ENCODE measurements at regions not wholly inside any gene's neighbourhood (a gene's known extent, or its start where the extent isn't known, plus 50 kb on each side); places are given as distances from the start of the nearest gene placed in this dataset.
A peak's percentile ranks its signal among the peaks of the same experiment; 100 is the strongest.

DNA sequence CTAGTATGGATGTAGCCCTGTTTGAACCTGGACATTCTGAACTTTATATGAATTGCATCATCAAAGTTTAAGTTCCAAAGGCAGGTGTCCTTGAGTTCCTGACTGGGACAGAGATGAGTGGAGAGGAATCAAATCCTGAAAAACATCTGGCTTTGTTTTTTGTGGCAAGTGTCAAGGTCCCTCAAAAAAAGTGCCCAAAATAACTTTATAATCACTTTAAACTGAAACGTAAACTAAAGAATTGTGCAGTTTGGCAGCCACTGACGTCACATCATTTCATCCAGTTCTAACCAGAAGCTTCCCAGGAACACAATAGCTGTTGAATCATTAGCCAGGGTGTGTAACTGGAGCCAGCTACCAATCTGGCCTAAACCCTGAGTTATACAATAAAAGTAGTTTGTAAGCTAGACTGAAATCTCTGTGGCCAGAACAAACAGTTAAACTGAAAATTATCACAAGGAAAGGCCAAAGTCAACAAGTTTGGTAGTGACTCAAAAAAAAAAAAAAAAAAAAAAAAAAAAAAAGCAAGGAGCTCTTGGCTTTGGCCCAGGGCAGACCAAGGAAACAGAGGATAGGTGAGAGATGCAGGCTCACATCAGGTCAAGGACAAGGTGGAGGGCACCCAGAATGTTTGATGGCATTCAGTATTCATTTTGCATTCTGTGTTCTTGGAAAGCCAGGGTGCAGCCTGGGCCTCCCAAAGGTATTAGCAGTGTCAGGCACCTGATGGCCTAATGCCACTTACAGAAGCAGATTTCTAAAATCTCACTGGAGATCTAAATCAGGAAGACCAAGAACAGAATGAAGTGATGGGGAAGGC is 74.3 kb downstream of the TNFSF18 start:
- no peak; the same call in 1 of the 2 replicates for ATAC-seq (ENCODE audit: low read depth)
- no peaks in the 10 kb centered on the region for H3K9me3 ChIP-seq (ENCODE audit: control insufficient read depth, insufficient read depth, low read length)
- H2BK120ac ChIP-seq (ENCODE audit: low read depth, low read length): peak overlapping the region; percentile 65
- H3K4ac ChIP-seq (ENCODE audit: low read depth, low read length): peak overlapping the region; percentile 42
- H4K8ac ChIP-seq (ENCODE audit: low read depth in 2 of 2, low read length in 2 of 2): peak overlapping the region in 1 of 2 experiments; percentile 50; a peak in 2 of 4 replicates
- H2AFZ ChIP-seq (replicated peaks; ENCODE audit: low read length, poor library complexity): no peak overlapping the region
- peak overlapping the region; percentile 17; the same call in 1 of the 2 replicates for H4K91ac ChIP-seq (ENCODE audit: insufficient read depth, low read depth, low read length)
- in situ Hi-C loops (cut with MboI; ENCODE audit: low sequenced_read_pairs): no loop called here
- peak; percentile 59; the same call in 1 of the 2 replicates for TF ChIP-seq CEBPB (IDR thresholded peaks at IDR 0.05; ENCODE audit: low read depth, low read length)
- TF ChIP-seq, protein P1, sequence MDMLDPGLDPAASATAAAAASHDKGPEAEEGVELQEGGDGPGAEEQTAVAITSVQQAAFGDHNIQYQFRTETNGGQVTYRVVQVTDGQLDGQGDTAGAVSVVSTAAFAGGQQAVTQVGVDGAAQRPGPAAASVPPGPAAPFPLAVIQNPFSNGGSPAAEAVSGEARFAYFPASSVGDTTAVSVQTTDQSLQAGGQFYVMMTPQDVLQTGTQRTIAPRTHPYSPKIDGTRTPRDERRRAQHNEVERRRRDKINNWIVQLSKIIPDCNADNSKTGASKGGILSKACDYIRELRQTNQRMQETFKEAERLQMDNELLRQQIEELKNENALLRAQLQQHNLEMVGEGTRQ (IDR thresholded peaks at IDR 0.05; ENCODE audit: low read depth, low read length): no peak
- ChIA-PET POLR2A (ENCODE audit: unreplicated experiment) (interaction anchor here (0.5 to 0.6 kb wide), 2 partner anchors 147 to 149 kb away, joined by 3 to 4 read pairs; no protein-coding TSS in a partner anchor), CTCF (interaction anchor here (0.6 to 1.0 kb wide), 3 partner anchors 43 to 225 kb away, joined by 4 to 5 read pairs (median 5); no protein-coding TSS in a partner anchor)
- peaks cover under 1% of the 10 kb centered on the region; the same call in 1 of the 2 replicates for H3K9me1 ChIP-seq (ENCODE audit: insufficient read depth, low read length)
- peak; percentile 87 for DNase-seq
- dilution Hi-C loops (cut with HindIII; ENCODE audit: low sequenced_read_pairs, unreplicated experiment): no loop called here
- peak overlapping the region; percentile 79; the same call in 1 of the 3 replicates for H2BK15ac ChIP-seq (ENCODE audit: low read depth, low read length)
- no peaks in the 10 kb centered on the region for H3K27me3 ChIP-seq (ENCODE audit: control insufficient read depth, insufficient read depth, low read length)
- peak overlapping the region; percentile 53 for H3K14ac ChIP-seq (replicated peaks; ENCODE audit: low read depth, low read length)
- BruUV-seq (replicated peaks): no TSS peak
- no peaks in the 10 kb centered on the region for H3K36me3 ChIP-seq (ENCODE audit: control insufficient read depth, insufficient read depth, low read length)
- H3K9ac ChIP-seq (ENCODE audit: low read depth, low read length): no peak overlapping the region
- H3K79me1 ChIP-seq (ENCODE audit: low read depth in 1 of 2, low read length in 2 of 2): no peaks in the 10 kb centered on the region
- no peak overlapping the region for H3K4me3 ChIP-seq (ENCODE audit: insufficient read depth, low read depth, low read length)
- H4K5ac ChIP-seq (ENCODE audit: low read depth, low read length): peak overlapping the region; percentile 27; the same call in 1 of the 2 replicates
- no peak overlapping the region for H2AK9ac ChIP-seq (replicated peaks; ENCODE audit: low read depth, low read length, poor library complexity)
- H3K4me2 ChIP-seq (ENCODE audit: low read depth, low read length): no peak overlapping the region
- no peak overlapping the region for H3K23ac ChIP-seq (ENCODE audit: low read depth, low read length)
- H4K20me1 ChIP-seq (ENCODE audit: insufficient read depth, low read length): no peaks in the 10 kb centered on the region
- 0 out of 2 replicates have a peak overlapping the region, but pooled peaks have one; percentile 44 for H2AK5ac ChIP-seq (ENCODE audit: low read depth, low read length)
- H2BK20ac ChIP-seq (ENCODE audit: low read depth, low read length): peak overlapping the region; percentile 52; the same call in 1 of the 2 replicates
- WGBS, 2 experiments (ENCODE audit: extremely low coverage in 2 of 2, insufficient read length in 1 of 2): no CpG with 5 or more reads among the region's 2 CpGs
- H3K27ac ChIP-seq (ENCODE audit: insufficient read depth, low read length): no peak overlapping the region
- H3K56ac ChIP-seq (ENCODE audit: extremely low read depth, insufficient read depth, low read length): no peak overlapping the region
- H3K4me1 ChIP-seq (ENCODE audit: control insufficient read depth, insufficient read depth, low read length): peaks cover 12% of the 10 kb centered on the region
- intact Hi-C loops (cut with micrococcal nuclease): no loop called here
- H2BK5ac ChIP-seq (ENCODE audit: low read depth, low read length, poor library complexity, severe bottlenecking): peak overlapping the region; percentile 11
- peak overlapping the region; percentile 37; the same call in 1 of the 2 replicates for H3K18ac ChIP-seq (ENCODE audit: low read depth, low read length)

Data from IMR-90 (cell line).